ENCODE measurements at regions not wholly inside any gene's neighbourhood (a gene's known extent, or its start where the extent isn't known, plus 50 kb on each side); places are given as distances from the start of the nearest gene placed in this dataset.

- TF ChIP-seq CTCF (IDR thresholded peaks at IDR 0.05; ENCODE audit: low read depth, low read length) (no peak), POLR2A (IDR thresholded peaks at IDR 0.05; ENCODE audit: extremely low read depth, insufficient read length) (no peak), MYC (IDR thresholded peaks at IDR 0.05; ENCODE audit: low read depth, low read length) (no peak), MAX (IDR thresholded peaks at IDR 0.05; ENCODE audit: low read depth, low read length) (no peak)
Observed at GRCh38 chr5:174832811-174833210, 108.4 kb downstream of the MSX2 start.

Measured in NB4 (cell line).